GM12872 (cell line): ENCODE measurements at regions not wholly inside any gene's neighbourhood (a gene's known extent, or its start where the extent isn't known, plus 50 kb on each side); places are given as distances from the start of the nearest gene placed in this dataset.
A peak's percentile ranks its signal among the peaks of the same experiment; 100 is the strongest.

Experiments used
- CTCF ChIP-seq: IDR thresholded peaks from 3 replicates; pipeline ENCODE4 v1.5.1; 2011; ENCODE audit warnings: low read depth, mild to moderate bottlenecking, low read length, moderate library complexity; ENCODE audit not compliant: insufficient read depth

DNA sequence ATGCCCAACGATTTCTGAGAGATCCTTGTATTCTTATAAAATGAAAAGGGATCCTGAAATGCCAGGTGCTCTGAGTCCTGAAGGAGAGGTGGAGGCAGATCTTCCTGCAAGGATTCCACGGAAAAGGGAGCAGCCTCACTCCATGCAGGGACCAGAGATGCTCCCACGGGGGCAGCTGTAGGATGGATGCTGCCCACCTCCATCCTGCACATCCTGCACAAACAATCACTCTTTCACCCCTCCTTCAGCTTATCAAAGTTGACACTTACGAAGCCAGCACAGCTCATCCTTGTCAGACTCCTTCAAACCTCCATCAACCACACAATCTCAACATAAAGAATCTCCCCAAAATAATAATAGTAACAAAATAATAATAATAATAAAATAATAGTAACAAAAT lies 119.1 kb downstream of the GGTLC2 start:
- TF ChIP-seq CTCF = no peak

GRCh38 chr22:22764085-22764484 lies 119.7 kb downstream of the GGTLC2 start:
- no peak for TF ChIP-seq CTCF

DNA sequence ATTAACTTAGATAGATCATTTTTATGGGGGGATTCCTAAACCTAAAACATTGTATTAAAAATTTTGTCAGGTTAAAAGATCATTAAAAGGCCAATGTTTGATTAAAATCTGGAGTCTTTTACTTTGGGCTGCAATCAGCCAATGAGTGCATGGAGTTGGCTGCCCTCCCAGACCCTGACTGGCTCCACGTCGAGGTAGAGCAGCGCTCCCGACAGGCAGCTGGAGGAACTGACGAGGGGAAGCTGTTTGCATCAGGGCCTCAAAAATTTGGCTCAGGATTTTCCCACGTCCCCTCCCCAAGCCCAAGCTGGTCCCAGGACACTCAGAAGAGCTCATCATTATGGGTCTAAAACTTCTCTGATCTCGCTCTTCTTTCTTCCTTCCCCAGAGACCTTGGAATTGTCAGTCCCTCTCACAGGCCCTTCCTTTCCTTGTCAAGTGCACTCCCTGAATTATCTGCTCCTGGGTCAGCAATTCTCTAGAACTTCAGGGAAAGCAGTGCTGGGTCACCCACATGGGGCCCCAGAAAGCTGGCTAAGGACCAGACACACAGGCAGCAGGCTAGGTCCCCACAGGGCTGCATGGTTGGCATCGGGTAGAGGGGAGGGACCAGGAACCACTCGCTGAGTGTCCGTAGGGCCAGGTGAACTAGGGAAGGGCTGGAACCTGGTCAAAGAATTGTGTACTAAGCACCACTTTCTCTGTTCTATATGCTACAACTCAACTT lies 119.6 kb upstream of the IGLL5 start:
- TF ChIP-seq CTCF = no peak

- no peak for TF ChIP-seq CTCF
Observed at GRCh38 chr22:22768885-22769284, 118.7 kb upstream of the IGLL5 start.

GRCh38 chr22:22769434-22770279 lies 118.0 kb upstream of the IGLL5 start:
- TF ChIP-seq CTCF = no peak

DNA sequence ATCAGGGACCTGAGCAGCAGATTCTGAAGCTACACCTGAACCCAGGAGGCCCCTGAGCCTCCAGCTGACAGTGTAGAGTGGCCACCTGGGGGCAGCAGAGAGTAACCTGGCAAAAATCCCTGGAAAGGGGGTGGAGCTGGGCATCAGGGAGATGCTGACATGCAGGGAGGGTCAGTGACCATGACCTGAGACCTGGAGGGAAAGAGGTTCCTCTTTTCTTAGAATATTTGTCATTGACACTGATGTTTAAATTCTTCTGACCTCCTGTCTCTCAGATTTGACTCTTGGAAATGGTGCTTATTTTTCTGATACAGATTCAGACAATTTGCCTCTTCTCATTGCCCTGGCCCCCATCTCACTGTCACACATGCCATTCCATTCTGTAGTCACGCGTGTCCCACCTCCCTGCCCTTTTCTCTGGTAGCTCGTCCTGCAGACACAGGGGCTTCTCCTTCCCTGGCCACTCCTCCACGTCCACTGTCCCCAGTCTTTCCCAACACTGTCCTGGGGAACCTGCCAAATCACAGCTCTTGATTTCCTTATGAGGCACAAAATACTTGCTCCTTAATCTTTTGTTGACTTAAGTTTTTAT lies 117.2 kb upstream of the IGLL5 start:
- peak; percentile 66 for TF ChIP-seq CTCF

GRCh38 chr22:22770881-22771280 lies 116.7 kb upstream of the IGLL5 start:
- TF ChIP-seq CTCF = no peak
